Natural killer cell (primary cell): ENCODE measurements at regions not wholly inside any gene's neighbourhood (a gene's known extent, or its start where the extent isn't known, plus 50 kb on each side); places are given as distances from the start of the nearest gene placed in this dataset.

Experiments used
- ATAC-seq, 3 donors: fragments of 150-1000 bp in 2 of 3; fragments of 200-7000 bp in 1 of 3; cut with Tn5 transposase; 1 replicate in 1 of 3; 2 replicates in 2 of 3; pipeline ENCODE4 v1.10.0; 2021; ENCODE audit warnings: mild to moderate bottlenecking in 2 of 3, moderate library complexity in 2 of 3
- DNase-seq, 2 donors: peaks; one replicate each; pipeline versions ENCODE4 v3.0.0 to v3.0.0-alpha.2; 2013 to 2021; ENCODE audit warnings: mixed read lengths in 1 of 2
- H3K27ac ChIP-seq: one replicate; pipeline ENCODE4 v1.5.1; 2013; ENCODE audit warnings: mild to moderate bottlenecking, low read length
- H3K27me3 ChIP-seq: one replicate; pipeline ENCODE4 v1.6.1; 2013; ENCODE audit warnings: low read length; ENCODE audit not compliant: control insufficient read depth, insufficient read depth
- H3K36me3 ChIP-seq: one replicate; pipeline ENCODE4 v1.6.1; 2013; ENCODE audit warnings: low read length; ENCODE audit not compliant: control insufficient read depth, insufficient read depth
- H3K4me1 ChIP-seq: one replicate; pipeline ENCODE4 v1.6.1; 2013; ENCODE audit warnings: low read length; ENCODE audit not compliant: control insufficient read depth, insufficient read depth
- H3K4me3 ChIP-seq: one replicate; pipeline ENCODE4 v1.5.1; 2013; ENCODE audit warnings: low read length
- H3K9me3 ChIP-seq: one replicate; pipeline ENCODE4 v1.6.1; 2013; ENCODE audit warnings: low read length; ENCODE audit not compliant: control insufficient read depth, insufficient read depth
- H3K27ac Mint-ChIP-seq, 2 donors: one replicate each; pipeline ENCODE4 v1.8.0; 2022; ENCODE audit warnings: mild to moderate bottlenecking in 2 of 2, mixed read lengths in 2 of 2, moderate library complexity in 1 of 2
- H3K27me3 Mint-ChIP-seq, 2 donors: one replicate each; pipeline ENCODE4 v1.8.0; 2022; ENCODE audit warnings: low read depth in 2 of 2, mixed read lengths in 2 of 2
- H3K36me3 Mint-ChIP-seq: one replicate; pipeline ENCODE4 v1.8.0; 2022; ENCODE audit warnings: mixed read lengths
- H3K4me1 Mint-ChIP-seq, 2 donors: one replicate each; pipeline ENCODE4 v1.8.0; 2022; ENCODE audit warnings: mixed read lengths in 2 of 2
- H3K4me3 Mint-ChIP-seq: one replicate; pipeline ENCODE4 v1.8.0; 2022; ENCODE audit warnings: mild to moderate bottlenecking, moderate library complexity, mixed read lengths
- H3K9me3 Mint-ChIP-seq, 2 donors: one replicate each; pipeline ENCODE4 v1.8.0; 2022; ENCODE audit warnings: mixed read lengths in 2 of 2
- CTCF ChIP-seq: fragments of 200-600 bp; IDR thresholded peaks from one replicate; pipeline ENCODE4 v1.8.0; 2022; ENCODE audit warnings: antibody characterized with exemption
- WGBS: methylation state at CpG from one replicate; pipeline ENCODE4 v1.1.7; 2013; ENCODE audit warnings: missing lambda C conversion rate; ENCODE audit not compliant: insufficient coverage; 5-methylcytosine and 5-hydroxymethylcytosine counted together
- intact Hi-C: fragments of 100-400 bp; cut with micrococcal nuclease; formaldehyde crosslinking; loops from one replicate; pipeline ENCODE4 v1.14.2; 2022

- 97% methylated on average over 2 of the region's 3 CpGs for WGBS
- DNase-seq = no peak
- Mint-ChIP-seq H3K4me1 (peaks cover 66 to 70% of the 10 kb centered on the region in 2 donors), H3K27ac (peak overlapping the region in 1 of 2 donors; percentile 26), H3K4me3 (no peak overlapping the region), H3K27me3 (no peaks in the 10 kb centered on the region), H3K9me3 (no peaks in the 10 kb centered on the region), H3K36me3 (no peaks in the 10 kb centered on the region)
- no peak for TF ChIP-seq CTCF
- peaks cover 12% of the 10 kb centered on the region for H3K4me1 ChIP-seq
- H3K9me3 ChIP-seq = no peaks in the 10 kb centered on the region
- H3K27ac ChIP-seq = no peak overlapping the region
- H3K36me3 ChIP-seq = no peaks in the 10 kb centered on the region
- intact Hi-C loops = no loop called here
- no peaks in the 10 kb centered on the region for H3K27me3 ChIP-seq
- H3K4me3 ChIP-seq = no peak overlapping the region
- ATAC-seq = no peak
Measured at GRCh38 chr14:89573399-89573657, 156.3 kb upstream of the FOXN3 start.

GRCh38 chr14:89572596-89573398 lies 155.8 kb upstream of the FOXN3 start:
- Histone ChIP-seq H3K36me3 (no peaks in the 10 kb centered on the region), H3K4me1 (peaks cover 12% of the 10 kb centered on the region), H3K27ac (no peak overlapping the region), H3K27me3 (no peaks in the 10 kb centered on the region), H3K4me3 (no peak overlapping the region), H3K9me3 (no peaks in the 10 kb centered on the region)
- no peak for TF ChIP-seq CTCF
- no peak for ATAC-seq
- Mint-ChIP-seq H3K27ac (peak overlapping the region; percentile 46 to 48), H3K36me3 (no peaks in the 10 kb centered on the region), H3K9me3 (no peaks in the 10 kb centered on the region), H3K4me1 (peaks cover 68 to 72% of the 10 kb centered on the region in 2 donors), H3K4me3 (no peak overlapping the region), H3K27me3 (no peaks in the 10 kb centered on the region)
- intact Hi-C loops = no loop called here
- 87% methylated on average over 10 of the region's 10 CpGs for WGBS
- DNase-seq = no peak

- Mint-ChIP-seq H3K4me1 (peaks cover 74 to 76% of the 10 kb centered on the region in 2 donors), H3K27me3 (no peaks in the 10 kb centered on the region), H3K9me3 (no peaks in the 10 kb centered on the region), H3K36me3 (no peaks in the 10 kb centered on the region), H3K27ac (peak overlapping the region in 1 of 2 donors; percentile 45), H3K4me3 (no peak overlapping the region)
- ATAC-seq = peak in 1 of 3 donors; percentile 29
- H3K4me3 ChIP-seq = no peak overlapping the region
- DNase-seq = no peak
- peaks cover 12% of the 10 kb centered on the region for H3K4me1 ChIP-seq
- intact Hi-C loops = no loop called here
- no peaks in the 10 kb centered on the region for H3K36me3 ChIP-seq
- no peak overlapping the region for H3K27ac ChIP-seq
- H3K27me3 ChIP-seq = no peaks in the 10 kb centered on the region
- TF ChIP-seq CTCF = no peak
- H3K9me3 ChIP-seq = no peaks in the 10 kb centered on the region
- WGBS = 100% methylated on average over 1 of the region's 1 CpG
Measured at GRCh38 chr14:89571491-89571890, 154.5 kb upstream of the FOXN3 start.
